B cell (primary cell): ENCODE measurements at regions not wholly inside any gene's neighbourhood (a gene's known extent, or its start where the extent isn't known, plus 50 kb on each side); places are given as distances from the start of the nearest gene placed in this dataset.

Source experiments
- ATAC-seq: fragments of 200-7000 bp; cut with Tn5 transposase; one replicate; pipeline ENCODE4 v1.10.0; 2021; ENCODE audit warnings: low read depth, mild to moderate bottlenecking, moderate number of reproducible peaks, moderate library complexity
- CTCF ChIA-PET: fragments of 350-600 bp; sonication (Branson Sonifier 250); formaldehyde crosslinking; loops from one replicate; lab custom pipeline; 2021; ENCODE audit warnings: antibody characterized with exemption, inconsistent platforms; lab: Charles Lee
- POLR2A ChIA-PET: fragments of 350-600 bp; sonication (Branson Sonifier 250); formaldehyde crosslinking; loops from one replicate; lab custom pipeline; 2021; ENCODE audit warnings: antibody characterized with exemption; lab: Charles Lee
- DNase-seq: peaks from one replicate; pipeline ENCODE4 v3.0.0; 2013
- H2AFZ ChIP-seq: 2 replicates; pipeline ENCODE4 v1.6.1; 2012; ENCODE audit warnings: mild to moderate bottlenecking, low read depth, low read length; ENCODE audit not compliant: insufficient read depth, poor library complexity, severe bottlenecking
- H3K27ac ChIP-seq, 2 donors: 1 replicate in 1 of 2; 2 replicates in 1 of 2; pipeline ENCODE4 v1.5.1; 2012 to 2013; ENCODE audit warnings: low read length in 2 of 2, mild to moderate bottlenecking in 2 of 2, moderate library complexity in 1 of 2
- H3K27me3 ChIP-seq, 4 experiments: fragments of 200-600 bp in 1 of 4; sonication (generic) in 1 of 4; replicated peaks in 1 of 4; 1 replicate in 2 of 4; 2 replicates in 2 of 4; pipeline versions ENCODE4 v1.6.1 to v1.7.0; 2013 to 2016; ENCODE audit warnings: low read length in 3 of 4, mild to moderate bottlenecking in 2 of 4, mixed read lengths in 1 of 4, moderate library complexity in 1 of 4; ENCODE audit not compliant: insufficient read depth in 4 of 4, control insufficient read depth in 3 of 4; ENCODE audit errors: control extremely low read depth in 1 of 4
- H3K36me3 ChIP-seq, 2 experiments: replicated peaks in 1 of 2; 1 replicate in 1 of 2; 2 replicates in 1 of 2; pipeline versions ENCODE4 v1.6.1 to v1.7.1; 2013; ENCODE audit warnings: low read length in 1 of 2; ENCODE audit not compliant: insufficient read depth in 2 of 2, control insufficient read depth in 1 of 2; ENCODE audit errors: control extremely low read depth in 1 of 2, extremely low read depth in 1 of 2
- H3K4me1 ChIP-seq, 2 donors: fragments of 200-600 bp in 1 of 2; sonication (generic) in 1 of 2; 1 replicate in 1 of 2; 2 replicates in 1 of 2; pipeline versions ENCODE4 v1.5.1 to v1.6.1; 2013 to 2017; ENCODE audit warnings: low read length in 2 of 2; ENCODE audit not compliant: control insufficient read depth in 2 of 2, insufficient read depth in 2 of 2
- H3K4me2 ChIP-seq: replicated peaks from 2 replicates; pipeline ENCODE3; 2012; ENCODE audit warnings: mild to moderate bottlenecking, low read depth, low read length; ENCODE audit not compliant: poor library complexity, severe bottlenecking
- H3K4me3 ChIP-seq, 5 experiments: fragments of 200-600 bp in 1 of 5; sonication (generic) in 1 of 5; 1 replicate in 3 of 5; 2 replicates in 2 of 5; pipeline versions ENCODE4 v1.5.1 to v1.7.0; 2011 to 2016; ENCODE audit warnings: low read length in 4 of 5, mild to moderate bottlenecking in 4 of 5, low read depth in 2 of 5, control low read depth in 1 of 5, moderate library complexity in 1 of 5; ENCODE audit not compliant: insufficient read depth in 1 of 5; ENCODE audit errors: control extremely low read depth in 1 of 5, extremely low read depth in 1 of 5
- H3K79me2 ChIP-seq: fragments of 200-600 bp; sonication (generic); one replicate; pipeline ENCODE4 v1.6.0; 2016; ENCODE audit warnings: low read length; ENCODE audit not compliant: control insufficient read depth, insufficient read depth
- H3K9ac ChIP-seq: fragments of 200-600 bp; sonication (generic); 2 replicates; pipeline ENCODE4 v1.6.1; 2017; ENCODE audit warnings: mild to moderate bottlenecking, low read length, moderate library complexity
- H3K9me3 ChIP-seq, 3 donors: one replicate each; pipeline versions ENCODE4 v1.6.1 to v1.7.1; 2013; ENCODE audit warnings: low read length in 2 of 3; ENCODE audit not compliant: control insufficient read depth in 2 of 3, insufficient read depth in 1 of 3; ENCODE audit errors: control extremely low read depth in 1 of 3
- H4K20me1 ChIP-seq: 2 replicates; pipeline ENCODE4 v1.6.0; 2012; ENCODE audit warnings: mild to moderate bottlenecking, low read length; ENCODE audit not compliant: insufficient read depth, control insufficient read depth, poor library complexity, severe bottlenecking
- H3K27ac Mint-ChIP-seq: one replicate; pipeline ENCODE4 v1.8.0; 2021; ENCODE audit warnings: mixed read lengths
- H3K27me3 Mint-ChIP-seq: one replicate; pipeline ENCODE4 v1.8.0; 2021; ENCODE audit warnings: mixed read lengths
- H3K4me1 Mint-ChIP-seq: one replicate; pipeline ENCODE4 v1.8.0; 2021; ENCODE audit warnings: mixed read lengths
- H3K4me3 Mint-ChIP-seq: one replicate; pipeline ENCODE4 v1.8.0; 2021; ENCODE audit warnings: mixed read lengths
- H3K9me3 Mint-ChIP-seq: one replicate; pipeline ENCODE4 v1.8.0; 2022; ENCODE audit warnings: mixed read lengths; ENCODE audit not compliant: insufficient read depth
- EZH2 ChIP-seq: IDR thresholded peaks from 2 replicates; pipeline ENCODE4 v1.6.1; 2012; ENCODE audit warnings: borderline replicate concordance, low read depth, mild to moderate bottlenecking, moderate library complexity, low read length; ENCODE audit not compliant: insufficient read depth, poor library complexity, severe bottlenecking
- WGBS: methylation state at CpG from one replicate; pipeline ENCODE4 v1.1.5; 2013; ENCODE audit warnings: missing lambda C conversion rate; ENCODE audit not compliant: insufficient coverage; 5-methylcytosine and 5-hydroxymethylcytosine counted together
- intact Hi-C: fragments of 100-400 bp; cut with micrococcal nuclease; formaldehyde crosslinking; loops from one replicate; pipeline ENCODE4 v1.10.0; 2022
- TF ChIP-seq, protein P1 (sequence below): fragments of 200-600 bp; IDR thresholded peaks from one replicate; pipeline ENCODE4 v1.8.0; 2022; ENCODE audit warnings: antibody characterized with exemption, mild to moderate bottlenecking

DNA sequence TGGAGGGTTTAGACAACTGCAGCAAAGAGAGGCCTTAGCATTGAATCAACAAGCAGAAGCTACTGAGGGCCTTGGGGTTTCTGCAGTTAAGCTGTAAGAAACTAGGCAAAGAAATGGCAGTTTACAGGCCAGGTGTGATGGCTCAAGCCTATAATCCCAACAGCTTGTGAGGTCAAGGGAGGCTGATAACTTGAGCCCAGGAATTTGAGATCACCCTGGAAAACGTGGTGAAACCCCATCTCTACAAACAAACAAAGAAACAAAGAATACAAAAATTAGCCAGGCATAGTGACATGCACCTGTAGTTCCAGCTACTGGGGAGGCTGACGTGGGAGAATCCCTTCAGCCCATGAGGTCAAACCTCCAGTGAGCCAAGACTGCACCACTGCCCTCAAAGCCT lies 421.6 kb upstream of the CHST9 start:
- no peaks in the 10 kb centered on the region for H3K4me1 ChIP-seq
- CTCF ChIA-PET = interaction anchor here (1.2 to 2.3 kb wide), 2 partner anchors 8 to 10 kb away, joined by 4 to 10 read pairs; no protein-coding TSS in a partner anchor

DNA sequence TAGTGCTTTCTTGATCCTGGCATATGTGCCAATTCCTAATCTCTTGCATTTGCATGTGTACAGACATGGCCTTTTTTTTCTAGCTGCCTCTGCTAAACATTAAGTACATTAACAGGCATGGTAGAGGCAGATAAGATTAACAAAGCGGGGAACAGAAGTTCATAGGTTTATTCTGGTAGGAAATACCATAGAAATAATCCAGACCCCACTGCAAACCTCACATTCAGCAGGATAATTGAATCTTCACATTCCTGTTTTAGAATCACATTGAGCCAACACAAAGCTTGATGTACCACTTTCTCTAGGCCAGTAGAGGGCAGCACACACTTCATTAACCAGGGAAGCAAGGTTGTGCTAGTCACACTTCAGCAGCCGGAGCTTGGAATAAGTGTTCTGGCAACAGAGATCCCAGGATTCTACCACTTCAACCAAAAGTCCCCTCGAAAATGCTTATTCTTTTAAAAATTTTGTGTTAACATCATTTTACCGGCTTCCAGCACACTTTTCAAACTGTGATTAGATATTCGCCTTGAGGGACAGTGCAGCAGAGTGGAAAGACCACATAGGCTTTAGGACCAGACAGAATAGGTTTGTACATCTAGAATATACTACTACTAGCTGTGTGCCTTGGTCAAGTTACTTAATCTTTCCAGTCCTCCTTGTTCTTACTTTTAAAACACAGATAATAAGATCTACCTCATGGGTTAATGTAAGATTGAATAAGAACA lies 420.2 kb upstream of the CHST9 start:
- intact Hi-C loops = loop anchor here (10.0 kb wide), 1 partner anchor 1680 kb away; no protein-coding TSS in a partner anchor
- Histone ChIP-seq H3K9me3 (no peaks in the 10 kb centered on the region), H3K79me2 (no peaks in the 10 kb centered on the region), H3K4me2 (no peak overlapping the region), H3K27ac (no peak overlapping the region), H3K4me3 (no peak overlapping the region), H3K9ac (no peak overlapping the region), H3K27me3 (no peaks in the 10 kb centered on the region), H3K36me3 (no peaks in the 10 kb centered on the region), H4K20me1 (no peaks in the 10 kb centered on the region), H3K4me1 (no peaks in the 10 kb centered on the region), H2AFZ (no peak overlapping the region)
- no peaks in the 10 kb centered on the region for H3K27me3 Mint-ChIP-seq
- CTCF ChIA-PET = interaction anchor here (1.6 to 2.4 kb wide), 3 partner anchors 9 to 13 kb away, joined by 6 to 10 read pairs (median 8); no protein-coding TSS in a partner anchor
- no peak overlapping the region for H3K4me3 Mint-ChIP-seq
- no peaks in the 10 kb centered on the region for H3K4me1 Mint-ChIP-seq
- ATAC-seq = no peak
- no peaks in the 10 kb centered on the region for H3K9me3 Mint-ChIP-seq
- no peak overlapping the region for H3K27ac Mint-ChIP-seq
- WGBS = no CpG with 5 or more reads among the region's 5 CpGs
- DNase-seq = peak; percentile 12
- POLR2A ChIA-PET = no interaction called here
- TF ChIP-seq EZH2 = no peak
- TF ChIP-seq, protein P1, sequence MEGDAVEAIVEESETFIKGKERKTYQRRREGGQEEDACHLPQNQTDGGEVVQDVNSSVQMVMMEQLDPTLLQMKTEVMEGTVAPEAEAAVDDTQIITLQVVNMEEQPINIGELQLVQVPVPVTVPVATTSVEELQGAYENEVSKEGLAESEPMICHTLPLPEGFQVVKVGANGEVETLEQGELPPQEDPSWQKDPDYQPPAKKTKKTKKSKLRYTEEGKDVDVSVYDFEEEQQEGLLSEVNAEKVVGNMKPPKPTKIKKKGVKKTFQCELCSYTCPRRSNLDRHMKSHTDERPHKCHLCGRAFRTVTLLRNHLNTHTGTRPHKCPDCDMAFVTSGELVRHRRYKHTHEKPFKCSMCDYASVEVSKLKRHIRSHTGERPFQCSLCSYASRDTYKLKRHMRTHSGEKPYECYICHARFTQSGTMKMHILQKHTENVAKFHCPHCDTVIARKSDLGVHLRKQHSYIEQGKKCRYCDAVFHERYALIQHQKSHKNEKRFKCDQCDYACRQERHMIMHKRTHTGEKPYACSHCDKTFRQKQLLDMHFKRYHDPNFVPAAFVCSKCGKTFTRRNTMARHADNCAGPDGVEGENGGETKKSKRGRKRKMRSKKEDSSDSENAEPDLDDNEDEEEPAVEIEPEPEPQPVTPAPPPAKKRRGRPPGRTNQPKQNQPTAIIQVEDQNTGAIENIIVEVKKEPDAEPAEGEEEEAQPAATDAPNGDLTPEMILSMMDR = peak; percentile 73

More for the DNA sequence above, 421.6 kb upstream of the CHST9 start:
- Histone ChIP-seq H2AFZ (no peak overlapping the region), H3K36me3 (no peaks in the 10 kb centered on the region), H3K79me2 (no peaks in the 10 kb centered on the region), H3K9me3 (no peaks in the 10 kb centered on the region), H3K9ac (no peak overlapping the region), H3K4me3 (no peak overlapping the region), H4K20me1 (no peaks in the 10 kb centered on the region), H3K27me3 (no peaks in the 10 kb centered on the region), H3K27ac (no peak overlapping the region), H3K4me2 (no peak overlapping the region)
- POLR2A ChIA-PET = no interaction called here
- intact Hi-C loops = loop anchor here (10.0 kb wide), 1 partner anchor 1682 kb away; no protein-coding TSS in a partner anchor
- no peak for ATAC-seq
- no CpG with 5 or more reads among the region's 2 CpGs for WGBS
- no peak overlapping the region for H3K27ac Mint-ChIP-seq
- DNase-seq = no peak
- H3K4me3 Mint-ChIP-seq = no peak overlapping the region
- H3K4me1 Mint-ChIP-seq = no peaks in the 10 kb centered on the region
- no peak for TF ChIP-seq EZH2
- TF ChIP-seq, protein P1 = no peak
- H3K27me3 Mint-ChIP-seq = no peaks in the 10 kb centered on the region
- H3K9me3 Mint-ChIP-seq = no peaks in the 10 kb centered on the region
